NCI-H2081 treated with DMSO at 0.1 percent for 48 hours (cell line): ENCODE measurements at regions not wholly inside any gene's neighbourhood (a gene's known extent, or its start where the extent isn't known, plus 50 kb on each side); places are given as distances from the start of the nearest gene placed in this dataset.
A peak's percentile ranks its signal among the peaks of the same experiment; 100 is the strongest.

Experiments used
- DNase-seq: peaks from one replicate; lab custom pipeline; 2025; lab: John Stamatoyannopoulos, UW

DNA sequence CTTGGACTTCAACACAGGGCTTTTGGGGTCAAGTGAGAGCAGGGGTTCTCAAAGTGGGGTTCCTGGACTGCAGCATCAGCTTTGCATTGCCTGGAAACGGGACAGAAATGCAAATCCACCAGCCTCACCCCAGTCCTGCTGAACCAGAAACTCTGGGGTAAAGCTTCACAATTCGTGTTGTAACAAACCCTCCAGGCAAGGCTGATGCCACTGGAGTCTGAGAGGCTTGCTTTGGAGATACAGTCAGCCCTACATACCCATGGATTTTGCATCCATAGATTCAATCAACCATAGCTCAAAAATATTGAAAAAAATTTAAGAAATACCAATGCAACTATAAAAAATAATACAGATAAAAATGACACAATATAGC lies 160.4 kb upstream of the ECI2 start:
- DNase-seq = no peak

- no peak for DNase-seq
These were observed 159.8 kb upstream of the ECI2 start for GRCh38 chr6:4295058-4295782.

DNA sequence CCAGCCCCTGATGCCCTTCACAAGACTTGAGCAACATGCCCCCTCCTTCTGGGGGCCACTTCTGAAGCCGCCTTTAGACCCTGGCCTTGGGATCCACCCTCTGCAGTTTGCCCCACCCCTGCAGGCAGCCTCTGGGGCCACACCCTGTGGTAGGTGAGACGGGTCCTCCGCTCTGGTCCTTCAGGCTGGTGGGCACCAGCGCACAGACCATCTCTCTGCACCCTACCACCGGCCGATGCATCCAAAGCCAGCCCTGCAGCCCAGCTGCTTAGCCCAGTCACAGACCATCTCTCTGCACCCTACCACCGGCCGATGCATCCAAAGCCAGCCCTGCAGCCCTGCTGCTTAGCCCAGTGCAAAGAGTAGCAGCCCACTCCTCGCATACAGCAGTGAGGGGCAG lies 159.3 kb upstream of the ECI2 start:
- no peak for DNase-seq

DNA sequence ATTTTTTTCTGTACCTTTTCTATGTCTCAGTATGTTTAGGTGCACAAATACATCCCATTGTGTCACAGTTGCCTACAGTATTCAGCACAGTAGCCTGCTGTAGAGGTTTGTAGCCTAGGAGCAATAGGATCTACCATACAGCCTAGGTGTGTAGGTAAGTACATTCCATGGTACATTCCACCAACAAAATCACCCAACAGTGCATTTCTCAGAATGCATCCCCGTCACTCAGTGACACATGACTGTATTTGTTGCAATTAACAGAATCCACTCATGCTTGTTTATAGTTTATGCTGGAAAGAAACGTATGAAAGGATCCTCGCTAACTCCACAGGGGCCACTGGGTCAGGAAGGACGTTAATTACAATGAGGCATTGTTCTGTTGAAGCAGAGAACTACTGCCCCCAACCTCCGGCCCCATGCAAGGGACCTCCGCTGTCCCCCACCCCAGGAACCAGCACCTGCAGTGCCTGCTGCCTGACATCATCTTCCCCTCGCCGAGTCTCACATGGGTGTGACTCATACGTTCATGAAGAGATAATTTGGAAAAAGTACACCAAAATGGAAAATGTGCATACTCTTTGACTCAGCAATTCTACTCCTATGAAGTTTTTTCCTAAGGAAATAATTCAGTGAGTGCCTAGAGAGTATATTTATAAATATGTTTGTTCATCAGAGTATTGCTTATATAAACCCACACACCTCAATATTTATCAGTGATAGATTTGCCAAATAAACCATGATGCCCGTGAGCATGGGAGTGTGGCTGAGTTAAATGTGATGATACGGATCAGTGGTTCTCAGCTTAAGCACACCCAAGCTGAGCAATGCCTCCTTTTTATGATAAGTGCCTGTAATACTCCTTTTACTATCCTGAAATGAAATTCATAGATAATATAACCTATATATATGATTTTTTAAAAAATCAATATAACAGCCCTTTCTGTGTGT lies 156.4 kb upstream of the ECI2 start:
- DNase-seq = no peak

GRCh38 chr6:4289770-4290320 lies 154.5 kb upstream of the ECI2 start:
- DNase-seq = no peak

- DNase-seq = no peak
These were observed 152.5 kb upstream of the ECI2 start for GRCh38 chr6:4287811-4288244.

DNA sequence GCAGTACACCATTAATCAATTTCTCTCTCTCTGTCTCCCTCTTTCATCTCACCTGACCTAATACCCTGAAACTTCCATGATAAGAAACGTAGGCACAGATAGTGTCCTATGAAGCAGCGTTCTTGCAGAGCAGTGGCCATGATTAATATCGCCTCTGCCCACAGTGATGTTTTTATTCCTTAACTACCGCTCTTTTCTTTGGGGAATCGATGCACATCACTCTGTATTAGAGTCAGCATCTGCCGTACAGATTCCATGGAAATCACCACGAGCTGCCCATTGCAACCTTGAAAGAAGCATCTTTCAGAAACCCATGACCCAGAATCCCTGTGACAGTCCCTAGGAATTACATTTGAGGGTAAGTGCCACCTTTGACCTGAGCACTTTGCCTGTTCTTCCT lies 152.0 kb upstream of the ECI2 start:
- no peak for DNase-seq

DNA sequence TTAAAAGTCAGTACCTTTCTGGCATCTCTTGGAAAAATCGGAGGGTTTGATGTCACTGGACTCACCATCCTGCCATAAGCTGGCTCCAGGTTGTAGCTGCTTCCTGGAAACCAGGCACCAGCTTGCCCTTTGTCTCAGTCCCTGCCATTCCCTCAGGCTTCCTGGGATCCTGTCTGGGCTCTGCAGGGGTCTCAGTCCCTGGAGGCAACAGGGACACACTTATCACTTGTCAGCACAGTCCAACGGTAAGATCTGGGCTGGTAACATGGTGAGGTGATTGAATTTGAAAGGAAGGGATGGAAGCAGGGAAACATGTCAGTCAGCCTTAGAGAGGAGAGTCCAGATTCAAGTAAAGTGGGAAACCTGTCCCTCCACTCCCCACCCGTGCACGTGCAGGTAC lies 147.6 kb upstream of the ECI2 start:
- no peak for DNase-seq

- peak; percentile 72 for DNase-seq
These were observed 146.2 kb upstream of the ECI2 start for GRCh38 chr6:4281341-4282293.

GRCh38 chr6:4280707-4281106 lies 145.3 kb upstream of the ECI2 start:
- no peak for DNase-seq

GRCh38 chr6:4280031-4280430 lies 144.7 kb upstream of the ECI2 start:
- DNase-seq = no peak

DNA sequence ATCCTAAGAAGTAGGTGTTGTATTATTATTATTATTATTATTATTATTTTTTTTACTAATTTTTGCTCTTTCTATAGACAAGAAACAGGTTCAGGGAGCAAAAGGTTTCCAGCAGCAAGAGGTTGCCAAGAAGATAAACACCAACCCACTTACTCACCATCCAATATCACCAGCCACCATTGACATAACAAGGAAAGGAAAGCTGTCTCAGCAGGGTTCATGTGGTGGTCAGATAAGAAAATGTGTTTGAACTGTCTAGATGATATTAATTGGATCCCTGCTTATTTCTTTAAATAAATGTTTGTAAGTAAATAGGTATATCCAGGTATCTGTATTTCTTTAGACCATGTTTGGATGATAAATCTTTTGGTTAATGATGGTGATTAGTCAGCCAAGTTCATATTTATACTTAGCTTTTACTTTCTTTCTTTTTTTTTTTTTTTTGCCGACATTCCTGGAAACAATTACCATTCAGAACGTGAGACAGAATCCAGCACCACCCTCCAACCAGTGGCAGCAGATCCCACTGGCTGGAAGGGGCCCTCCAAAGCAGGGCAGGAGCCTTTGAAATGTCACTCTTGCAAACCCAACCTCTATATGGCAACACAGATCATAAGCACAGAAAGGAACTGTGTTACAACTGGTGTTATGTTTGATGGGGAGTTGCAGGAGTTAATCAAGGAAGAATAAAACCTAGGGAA lies 139.2 kb upstream of the ECI2 start:
- DNase-seq = no peak

DNA sequence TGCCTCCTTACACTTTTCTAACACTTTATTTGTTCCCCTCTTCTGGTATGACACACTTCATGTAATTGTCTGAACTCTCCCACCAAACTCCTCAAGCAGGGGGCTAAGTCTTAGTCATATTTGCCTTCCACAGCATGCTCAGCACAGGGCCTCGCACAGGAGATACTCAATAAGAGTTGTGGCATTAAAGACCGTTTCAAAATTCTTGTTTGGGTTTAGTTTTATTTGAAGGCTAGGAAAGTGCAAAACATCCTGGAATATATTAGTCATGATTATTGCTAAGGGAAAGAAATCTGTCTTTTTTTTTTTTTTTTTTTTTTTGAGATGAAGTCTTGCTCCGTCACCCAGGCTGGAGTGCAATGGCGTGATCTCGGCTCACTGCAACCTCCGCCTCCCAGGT lies 137.6 kb upstream of the ECI2 start:
- no peak for DNase-seq

- DNase-seq = no peak
These were observed 136.5 kb upstream of the ECI2 start for GRCh38 chr6:4271761-4272470.

GRCh38 chr6:4270776-4271175 lies 135.4 kb upstream of the ECI2 start:
- no peak for DNase-seq

- DNase-seq = no peak
These were observed 134.6 kb upstream of the ECI2 start for GRCh38 chr6:4270001-4270400.

DNA sequence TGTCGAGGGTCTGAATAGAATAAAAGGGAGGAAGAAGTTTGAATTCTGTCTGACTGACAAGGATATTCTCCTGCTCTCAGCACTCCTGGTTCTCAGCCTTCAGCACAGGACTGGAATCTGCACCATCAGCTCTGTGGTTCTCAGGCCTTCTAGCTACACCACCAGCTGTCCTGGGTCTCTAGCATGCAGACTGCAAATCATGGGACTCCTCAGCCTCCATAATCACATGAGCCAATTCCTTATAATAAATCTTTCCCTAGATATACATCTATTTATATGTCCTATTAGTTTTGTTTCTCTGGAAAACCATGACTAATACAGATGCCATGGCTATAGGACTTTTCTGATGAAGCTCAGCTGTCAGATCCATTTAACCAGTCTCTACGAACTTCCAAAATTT lies 132.8 kb upstream of the ECI2 start:
- DNase-seq = no peak

DNA sequence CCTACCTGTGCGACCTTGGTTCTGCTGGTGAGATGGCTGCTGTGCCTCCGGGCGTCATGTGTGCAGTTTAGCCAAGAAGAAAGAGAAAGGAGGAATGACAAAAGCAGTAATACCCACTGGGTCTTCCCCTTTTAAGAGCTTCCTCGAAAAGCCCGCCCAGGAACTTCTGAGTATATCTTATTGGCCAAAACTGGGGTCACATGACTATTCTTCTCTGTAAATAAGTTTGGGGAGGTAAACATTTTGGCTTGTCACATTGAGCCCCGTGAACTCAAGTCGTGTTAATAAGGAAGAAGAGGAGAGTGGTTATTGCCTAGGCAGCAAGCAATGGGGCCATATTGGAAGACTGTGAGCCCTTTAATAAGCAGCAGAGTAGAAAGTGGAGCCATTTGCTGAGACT lies 130.4 kb upstream of the ECI2 start:
- DNase-seq = no peak

GRCh38 chr6:4264601-4265000 lies 129.2 kb upstream of the ECI2 start:
- no peak for DNase-seq

DNA sequence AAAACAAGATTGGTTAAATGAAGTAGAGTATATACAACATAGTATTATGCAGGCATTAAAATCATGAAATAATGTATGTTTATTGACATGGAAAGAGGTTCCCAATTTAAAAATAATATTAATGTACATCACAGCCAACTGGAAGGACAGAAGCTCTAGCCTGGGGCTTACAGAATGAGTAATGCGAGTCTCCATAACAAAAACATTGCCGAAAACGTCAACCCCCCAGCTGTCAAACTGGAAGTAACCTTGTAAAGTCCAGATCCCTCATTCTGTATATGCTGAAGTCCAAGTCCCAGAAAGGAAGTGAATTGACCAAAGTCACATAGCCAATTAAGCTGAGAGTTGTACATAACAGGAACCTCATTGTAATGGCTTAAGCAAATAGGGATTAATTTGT lies 128.7 kb upstream of the ECI2 start:
- no peak for DNase-seq

DNA sequence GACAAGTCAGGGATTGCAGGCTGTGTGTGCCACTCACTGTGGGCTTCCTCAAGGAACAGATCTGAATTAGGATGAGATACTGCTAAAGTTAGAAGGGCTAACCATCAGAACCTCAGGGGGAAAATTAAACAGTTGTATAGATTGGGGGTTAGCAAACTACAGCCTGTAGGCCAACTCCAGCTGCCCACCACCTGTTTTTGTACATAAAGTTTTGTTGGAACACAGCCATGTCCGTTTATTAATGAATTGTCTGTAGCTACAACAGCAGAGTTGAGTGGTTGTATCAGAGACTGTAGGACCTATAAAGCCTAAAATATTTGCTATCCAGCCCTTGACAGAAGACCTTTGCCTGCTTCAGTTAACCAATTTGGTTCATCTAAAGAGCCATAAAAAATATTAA lies 127.2 kb upstream of the ECI2 start:
- no peak for DNase-seq
